LHCN-M2 (cell line): ENCODE measurements at regions not wholly inside any gene's neighbourhood (a gene's known extent, or its start where the extent isn't known, plus 50 kb on each side); places are given as distances from the start of the nearest gene placed in this dataset.

Experiments
- DNase-seq: peaks from one replicate; pipeline ENCODE4 v3.0.0-alpha.2; 2012; ENCODE audit warnings: low read depth

- DNase-seq, result no peak
Observed at GRCh38 chr10:1893941-1894340, 156.6 kb upstream of the ADARB2 start.

- DNase-seq, result no peak
Observed at GRCh38 chr10:1886039-1886438, 148.7 kb upstream of the ADARB2 start.

- no peak for DNase-seq
Observed at GRCh38 chr10:1882728-1883127, 145.4 kb upstream of the ADARB2 start.

- DNase-seq, result no peak
Observed at GRCh38 chr10:1882180-1882579, 144.9 kb upstream of the ADARB2 start.

- DNase-seq, result no peak
Observed at GRCh38 chr10:1881636-1882035, 144.3 kb upstream of the ADARB2 start.

- DNase-seq, result no peak
Observed at GRCh38 chr10:1874533-1874932, 137.2 kb upstream of the ADARB2 start.

GRCh38 chr10:1873661-1874315 is 136.5 kb upstream of the ADARB2 start:
- no peak for DNase-seq

- DNase-seq, result no peak
Observed at GRCh38 chr10:1872151-1872726, 134.9 kb upstream of the ADARB2 start.

- no peak for DNase-seq
Observed at GRCh38 chr10:1870491-1870890, 133.2 kb upstream of the ADARB2 start.

GRCh38 chr10:1869861-1870260 is 132.5 kb upstream of the ADARB2 start:
- DNase-seq, result no peak

GRCh38 chr10:1860351-1860750 is 123.0 kb upstream of the ADARB2 start:
- no peak for DNase-seq

GRCh38 chr10:1858547-1858946 is 121.2 kb upstream of the ADARB2 start:
- DNase-seq, result no peak

GRCh38 chr10:1858048-1858447 is 120.7 kb upstream of the ADARB2 start:
- no peak for DNase-seq

- DNase-seq, result no peak
Observed at GRCh38 chr10:1855911-1856310, 118.6 kb upstream of the ADARB2 start.

- DNase-seq, result no peak
Observed at GRCh38 chr10:1854271-1854670, 116.9 kb upstream of the ADARB2 start.

GRCh38 chr10:1853801-1854200 is 116.5 kb upstream of the ADARB2 start:
- no peak for DNase-seq

GRCh38 chr10:1852841-1853240 is 115.5 kb upstream of the ADARB2 start:
- no peak for DNase-seq

- DNase-seq, result no peak
Observed at GRCh38 chr10:1851762-1852161, 114.4 kb upstream of the ADARB2 start.

- DNase-seq, result no peak
Observed at GRCh38 chr10:1850971-1851527, 113.7 kb upstream of the ADARB2 start.

- DNase-seq, result no peak
Observed at GRCh38 chr10:1847361-1847760, 110.0 kb upstream of the ADARB2 start.

- no peak for DNase-seq
Observed at GRCh38 chr10:1846032-1846431, 108.7 kb upstream of the ADARB2 start.

- no peak for DNase-seq
Observed at GRCh38 chr10:1841759-1842158, 104.4 kb upstream of the ADARB2 start.

- DNase-seq, result no peak
Observed at GRCh38 chr10:1829712-1830111, 92.4 kb upstream of the ADARB2 start.
